ENCODE measurements at regions not wholly inside any gene's neighbourhood (a gene's known extent, or its start where the extent isn't known, plus 50 kb on each side); places are given as distances from the start of the nearest gene placed in this dataset.

- no peak for TF ChIP-seq CTCF (conservative IDR thresholded peaks at IDR 0.05 in 1 of 2, IDR thresholded peaks at IDR 0.05 in 1 of 2; ENCODE audit: extremely low read depth in 1 of 2, insufficient read depth in 1 of 2, low read depth in 1 of 2, low read length in 2 of 2)
- TF ChIP-seq EZH2 (IDR thresholded peaks at IDR 0.05; ENCODE audit: borderline replicate concordance, low read length): no peak
Measured at GRCh38 chr4:156237231-156237630, 283.6 kb upstream of the CTSO start.

Measured in mammary epithelial cell (primary cell).